ENCODE measurements at regions not wholly inside any gene's neighbourhood (a gene's known extent, or its start where the extent isn't known, plus 50 kb on each side); places are given as distances from the start of the nearest gene placed in this dataset.

- TF ChIP-seq CTCF (conservative IDR thresholded peaks at IDR 0.05 in 1 of 2, IDR thresholded peaks at IDR 0.05 in 1 of 2; ENCODE audit: low read depth in 1 of 2, low read length in 2 of 2) (no peak), EZH2 (IDR thresholded peaks at IDR 0.05; ENCODE audit: low read length, missing control alignments) (no peak)
Observed at GRCh38 chr5:174500636-174501035, 223.7 kb upstream of the MSX2 start.
